ENCODE measurements at regions not wholly inside any gene's neighbourhood (a gene's known extent, or its start where the extent isn't known, plus 50 kb on each side); places are given as distances from the start of the nearest gene placed in this dataset.

- Histone ChIP-seq H3K27ac (replicated peaks) (no peak overlapping the region), H3K36me3 (no peaks in the 10 kb centered on the region), H3K27me3 (ENCODE audit: low read depth) (no peaks in the 10 kb centered on the region), H3K9me3 (replicated peaks) (peaks cover 26% of the 10 kb centered on the region), H3K4me3 (no peak overlapping the region), H3K4me1 (no peaks in the 10 kb centered on the region)
- intact Hi-C loops (cut with micrococcal nuclease): no loop called here
- no peak for DNase-seq
- TF ChIP-seq CTCF (IDR thresholded peaks at IDR 0.05; ENCODE audit: borderline replicate concordance): no peak
Measured at GRCh38 chr3:74315291-74315690, 299.2 kb downstream of the CNTN3 start.

- intact Hi-C loops (cut with micrococcal nuclease): no loop called here
- H3K36me3 ChIP-seq: no peaks in the 10 kb centered on the region
- H3K4me1 ChIP-seq: no peaks in the 10 kb centered on the region
- no peak for DNase-seq
- H3K27ac ChIP-seq (replicated peaks): no peak overlapping the region
- H3K27me3 ChIP-seq (ENCODE audit: low read depth): no peaks in the 10 kb centered on the region
- no peak overlapping the region for H3K4me3 ChIP-seq
- peaks cover 26% of the 10 kb centered on the region for H3K9me3 ChIP-seq (replicated peaks)
- TF ChIP-seq CTCF (IDR thresholded peaks at IDR 0.05; ENCODE audit: borderline replicate concordance): no peak
Measured at GRCh38 chr3:74314696-74315095, 299.8 kb downstream of the CNTN3 start.

DNA sequence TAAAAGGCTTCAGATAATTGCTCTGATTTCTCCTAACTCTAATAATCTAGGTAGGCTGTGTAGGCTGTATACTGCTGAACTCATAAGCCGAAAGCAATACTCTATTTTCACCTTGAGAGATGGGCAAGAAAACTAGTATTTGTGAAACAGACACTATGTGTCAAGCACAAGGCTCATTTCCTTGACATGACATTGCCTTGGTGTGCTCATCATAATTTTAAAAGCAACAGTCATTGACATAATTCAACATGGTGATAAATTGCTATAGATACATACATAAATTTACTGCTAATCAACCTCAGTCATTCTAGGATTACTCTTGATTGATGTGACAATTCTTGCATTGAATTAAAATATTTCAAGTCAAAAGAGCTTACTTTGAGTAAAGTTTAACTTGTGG, 304.7 kb downstream of the CNTN3 start:
- no peak overlapping the region for H3K27ac ChIP-seq (replicated peaks)
- intact Hi-C loops (cut with micrococcal nuclease): no loop called here
- H3K9me3 ChIP-seq (replicated peaks): peaks cover 9% of the 10 kb centered on the region
- no peak overlapping the region for H3K4me3 ChIP-seq
- H3K36me3 ChIP-seq: no peaks in the 10 kb centered on the region
- DNase-seq: no peak
- H3K4me1 ChIP-seq: no peaks in the 10 kb centered on the region
- no peak for TF ChIP-seq CTCF (IDR thresholded peaks at IDR 0.05; ENCODE audit: borderline replicate concordance)
- H3K27me3 ChIP-seq (ENCODE audit: low read depth): no peaks in the 10 kb centered on the region

GRCh38 chr3:74304424-74304823, 310.0 kb downstream of the CNTN3 start:
- no peaks in the 10 kb centered on the region for H3K36me3 ChIP-seq
- H3K27ac ChIP-seq (replicated peaks): no peak overlapping the region
- H3K4me3 ChIP-seq: no peak overlapping the region
- H3K4me1 ChIP-seq: peaks cover 22% of the 10 kb centered on the region
- no peak for DNase-seq
- H3K9me3 ChIP-seq (replicated peaks): no peaks in the 10 kb centered on the region
- no peak for TF ChIP-seq CTCF (IDR thresholded peaks at IDR 0.05; ENCODE audit: borderline replicate concordance)
- no peaks in the 10 kb centered on the region for H3K27me3 ChIP-seq (ENCODE audit: low read depth)
- intact Hi-C loops (cut with micrococcal nuclease): no loop called here

GRCh38 chr3:74303711-74304110, 310.7 kb downstream of the CNTN3 start:
- Histone ChIP-seq H3K9me3 (replicated peaks) (no peaks in the 10 kb centered on the region), H3K27me3 (ENCODE audit: low read depth) (no peaks in the 10 kb centered on the region), H3K36me3 (no peaks in the 10 kb centered on the region), H3K4me3 (no peak overlapping the region), H3K27ac (replicated peaks) (no peak overlapping the region), H3K4me1 (peaks cover 22% of the 10 kb centered on the region)
- intact Hi-C loops (cut with micrococcal nuclease): no loop called here
- DNase-seq: no peak
- TF ChIP-seq CTCF (IDR thresholded peaks at IDR 0.05; ENCODE audit: borderline replicate concordance): no peak

GRCh38 chr3:74302969-74303368, 311.5 kb downstream of the CNTN3 start:
- no peak for DNase-seq
- no peak for TF ChIP-seq CTCF (IDR thresholded peaks at IDR 0.05; ENCODE audit: borderline replicate concordance)
- peaks cover 22% of the 10 kb centered on the region for H3K4me1 ChIP-seq
- intact Hi-C loops (cut with micrococcal nuclease): no loop called here
- no peaks in the 10 kb centered on the region for H3K27me3 ChIP-seq (ENCODE audit: low read depth)
- no peak overlapping the region for H3K4me3 ChIP-seq
- H3K9me3 ChIP-seq (replicated peaks): no peaks in the 10 kb centered on the region
- H3K27ac ChIP-seq (replicated peaks): peak overlapping the region; percentile 5
- no peaks in the 10 kb centered on the region for H3K36me3 ChIP-seq

Data from left ventricle myocardium inferior (tissue), 1 donor.